ENCODE measurements at regions not wholly inside any gene's neighbourhood (a gene's known extent, or its start where the extent isn't known, plus 50 kb on each side); places are given as distances from the start of the nearest gene placed in this dataset.

GRCh38 chr2:238971318-238972145 is 123.6 kb downstream of the TWIST2 start:
- TF ChIP-seq, protein P1, sequence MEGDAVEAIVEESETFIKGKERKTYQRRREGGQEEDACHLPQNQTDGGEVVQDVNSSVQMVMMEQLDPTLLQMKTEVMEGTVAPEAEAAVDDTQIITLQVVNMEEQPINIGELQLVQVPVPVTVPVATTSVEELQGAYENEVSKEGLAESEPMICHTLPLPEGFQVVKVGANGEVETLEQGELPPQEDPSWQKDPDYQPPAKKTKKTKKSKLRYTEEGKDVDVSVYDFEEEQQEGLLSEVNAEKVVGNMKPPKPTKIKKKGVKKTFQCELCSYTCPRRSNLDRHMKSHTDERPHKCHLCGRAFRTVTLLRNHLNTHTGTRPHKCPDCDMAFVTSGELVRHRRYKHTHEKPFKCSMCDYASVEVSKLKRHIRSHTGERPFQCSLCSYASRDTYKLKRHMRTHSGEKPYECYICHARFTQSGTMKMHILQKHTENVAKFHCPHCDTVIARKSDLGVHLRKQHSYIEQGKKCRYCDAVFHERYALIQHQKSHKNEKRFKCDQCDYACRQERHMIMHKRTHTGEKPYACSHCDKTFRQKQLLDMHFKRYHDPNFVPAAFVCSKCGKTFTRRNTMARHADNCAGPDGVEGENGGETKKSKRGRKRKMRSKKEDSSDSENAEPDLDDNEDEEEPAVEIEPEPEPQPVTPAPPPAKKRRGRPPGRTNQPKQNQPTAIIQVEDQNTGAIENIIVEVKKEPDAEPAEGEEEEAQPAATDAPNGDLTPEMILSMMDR (IDR thresholded peaks at IDR 0.05), result no peak
- no peak for TF ChIP-seq POLR2A (IDR thresholded peaks at IDR 0.05)
